GM18868 (cell line): ENCODE measurements at regions not wholly inside any gene's neighbourhood (a gene's known extent, or its start where the extent isn't known, plus 50 kb on each side); places are given as distances from the start of the nearest gene placed in this dataset.

ENCODE experiments used
- ATAC-seq: cut with Tn5 transposase; IDR thresholded peaks from one replicate; pipeline ENCODE4 v1.9.1; 2021; ENCODE audit warnings: mild to moderate bottlenecking, moderate library complexity; ENCODE audit not compliant: unreplicated experiment

GRCh38 chr15:98441599-98441998 is 206.7 kb upstream of the IGF1R start:
- ATAC-seq = no peak

- peak; percentile 69 for ATAC-seq
These were observed 205.9 kb upstream of the IGF1R start for GRCh38 chr15:98442379-98442833.

GRCh38 chr15:98442901-98443300 is 205.4 kb upstream of the IGF1R start:
- no peak for ATAC-seq

- no peak for ATAC-seq
These were observed 204.8 kb upstream of the IGF1R start for GRCh38 chr15:98443526-98443925.

- no peak for ATAC-seq
These were observed 204.2 kb upstream of the IGF1R start for GRCh38 chr15:98444138-98444537.

GRCh38 chr15:98445315-98445714 is 203.0 kb upstream of the IGF1R start:
- no peak for ATAC-seq

GRCh38 chr15:98446083-98446482 is 202.3 kb upstream of the IGF1R start:
- no peak for ATAC-seq

- no peak for ATAC-seq
These were observed 201.3 kb upstream of the IGF1R start for GRCh38 chr15:98447069-98447468.

GRCh38 chr15:98451236-98451635 is 197.1 kb upstream of the IGF1R start:
- no peak for ATAC-seq

- ATAC-seq = no peak
These were observed 196.1 kb upstream of the IGF1R start for GRCh38 chr15:98452238-98452637.

GRCh38 chr15:98455904-98456303 is 192.4 kb upstream of the IGF1R start:
- ATAC-seq = no peak

- ATAC-seq = no peak
These were observed 171.8 kb upstream of the IGF1R start for GRCh38 chr15:98476559-98476958.

GRCh38 chr15:98480844-98481243 is 167.5 kb upstream of the IGF1R start:
- ATAC-seq = no peak

- ATAC-seq = no peak
These were observed 164.7 kb upstream of the IGF1R start for GRCh38 chr15:98483575-98484130.

- no peak for ATAC-seq
These were observed 163.4 kb upstream of the IGF1R start for GRCh38 chr15:98484914-98485313.

- no peak for ATAC-seq
These were observed 162.9 kb upstream of the IGF1R start for GRCh38 chr15:98485451-98485850.

- no peak for ATAC-seq
These were observed 154.3 kb upstream of the IGF1R start for GRCh38 chr15:98493966-98494511.

- no peak for ATAC-seq
These were observed 147.1 kb upstream of the IGF1R start for GRCh38 chr15:98501192-98501591.

GRCh38 chr15:98501632-98502031 is 146.7 kb upstream of the IGF1R start:
- ATAC-seq = no peak

GRCh38 chr15:98503970-98504369 is 144.4 kb upstream of the IGF1R start:
- no peak for ATAC-seq

- ATAC-seq = no peak
These were observed 143.3 kb upstream of the IGF1R start for GRCh38 chr15:98504998-98505397.

GRCh38 chr15:98505611-98506031 is 142.7 kb upstream of the IGF1R start:
- ATAC-seq = no peak

- ATAC-seq = no peak
These were observed 142.2 kb upstream of the IGF1R start for GRCh38 chr15:98506172-98506571.
